ENCODE measurements at regions not wholly inside any gene's neighbourhood (a gene's known extent, or its start where the extent isn't known, plus 50 kb on each side); places are given as distances from the start of the nearest gene placed in this dataset.
A peak's percentile ranks its signal among the peaks of the same experiment; 100 is the strongest.

- TF ChIP-seq MGA (IDR thresholded peaks at IDR 0.05) (no peak), CREM (IDR thresholded peaks at IDR 0.05; ENCODE audit: low read depth) (0 out of 2 replicates have a peak, but pooled peaks have one; percentile 30), ZNF655 (CRISPR knock-in tag; IDR thresholded peaks at IDR 0.05) (no peak), FOS (IDR thresholded peaks at IDR 0.05; ENCODE audit: extremely low read depth, insufficient read length) (no peak), DPF2 (IDR thresholded peaks at IDR 0.05) (peak; percentile 86), ETV1 (tag; conservative IDR thresholded peaks at IDR 0.05; ENCODE audit: low read depth) (0 out of 2 replicates have a peak, but pooled peaks have one; percentile 10), ZBED1 (IDR thresholded peaks at IDR 0.05) (no peak), ZNF197 (CRISPR knock-in tag; IDR thresholded peaks at IDR 0.05; ENCODE audit: low read depth) (no peak), CBFA2T3 (IDR thresholded peaks at IDR 0.05) (peak; percentile 78), PHB2 (IDR thresholded peaks at IDR 0.05; ENCODE audit: low read depth) (no peak), POLR2AphosphoS5 (IDR thresholded peaks at IDR 0.05; ENCODE audit: control insufficient read depth, insufficient read depth, low read depth, low read length) (no peak), ARID1B (IDR thresholded peaks at IDR 0.05) (peak; percentile 82)
- TF ChIP-seq, protein P1, sequence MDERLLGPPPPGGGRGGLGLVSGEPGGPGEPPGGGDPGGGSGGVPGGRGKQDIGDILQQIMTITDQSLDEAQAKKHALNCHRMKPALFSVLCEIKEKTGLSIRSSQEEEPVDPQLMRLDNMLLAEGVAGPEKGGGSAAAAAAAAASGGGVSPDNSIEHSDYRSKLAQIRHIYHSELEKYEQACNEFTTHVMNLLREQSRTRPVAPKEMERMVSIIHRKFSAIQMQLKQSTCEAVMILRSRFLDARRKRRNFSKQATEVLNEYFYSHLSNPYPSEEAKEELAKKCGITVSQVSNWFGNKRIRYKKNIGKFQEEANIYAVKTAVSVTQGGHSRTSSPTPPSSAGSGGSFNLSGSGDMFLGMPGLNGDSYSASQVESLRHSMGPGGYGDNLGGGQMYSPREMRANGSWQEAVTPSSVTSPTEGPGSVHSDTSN (CRISPR knock-in tag; IDR thresholded peaks at IDR 0.05; ENCODE audit: low read depth), result no peak
- TF ChIP-seq, protein P1 (tag; conservative IDR thresholded peaks at IDR 0.05; ENCODE audit: low read depth), result peak; percentile 66
Measured at GRCh38 chr7:16260236-16260728, 161.1 kb downstream of the CRPPA start (continued).
